ENCODE measurements at regions not wholly inside any gene's neighbourhood (a gene's known extent, or its start where the extent isn't known, plus 50 kb on each side); places are given as distances from the start of the nearest gene placed in this dataset.

- TF ChIP-seq CTCF (IDR thresholded peaks at IDR 0.05) (no peak), E2F4 (CRISPR knock-in tag; IDR thresholded peaks at IDR 0.05; ENCODE audit: borderline replicate concordance, low read depth) (no peak), IRF1 (CRISPR knock-in tag; IDR thresholded peaks at IDR 0.05) (no peak), FOXK1 (CRISPR knock-in tag; IDR thresholded peaks at IDR 0.05) (no peak), MAX (CRISPR knock-in tag; IDR thresholded peaks at IDR 0.05) (no peak), FOXJ3 (CRISPR knock-in tag; IDR thresholded peaks at IDR 0.05; ENCODE audit: borderline replicate concordance) (no peak)
These were observed 1134.4 kb downstream of the XPNPEP1 start for GRCh38 chr10:108788891-108789290.

Measured in WTC11 (cell line).